Hypothalamus (tissue), 51 donors: ENCODE measurements at regions not wholly inside any gene's neighbourhood (a gene's known extent, or its start where the extent isn't known, plus 50 kb on each side); places are given as distances from the start of the nearest gene placed in this dataset.

Experiments
- DNase-seq, 51 donors: peaks; one replicate each; lab custom pipeline; 2025; lab: John Stamatoyannopoulos, UW

DNA sequence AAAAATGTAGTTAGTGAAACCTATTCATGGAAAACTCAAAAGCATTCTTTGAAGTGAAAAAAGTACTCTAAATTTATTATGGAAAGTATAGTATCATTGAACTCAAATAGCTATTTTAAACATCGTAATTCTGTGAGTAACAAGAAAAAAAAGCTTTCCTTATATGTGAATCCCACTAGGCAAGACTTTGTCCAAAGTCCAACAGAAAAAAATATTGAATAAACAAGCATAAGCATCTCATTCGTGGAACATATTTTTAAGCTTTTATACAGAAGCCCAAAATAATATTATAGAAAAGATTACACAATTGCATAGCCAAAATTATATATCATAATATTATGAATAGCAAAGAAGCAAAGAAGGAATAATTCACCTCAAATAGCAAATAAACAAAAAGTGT is 79.4 kb upstream of the IFNE start:
- DNase-seq = no peak

DNA sequence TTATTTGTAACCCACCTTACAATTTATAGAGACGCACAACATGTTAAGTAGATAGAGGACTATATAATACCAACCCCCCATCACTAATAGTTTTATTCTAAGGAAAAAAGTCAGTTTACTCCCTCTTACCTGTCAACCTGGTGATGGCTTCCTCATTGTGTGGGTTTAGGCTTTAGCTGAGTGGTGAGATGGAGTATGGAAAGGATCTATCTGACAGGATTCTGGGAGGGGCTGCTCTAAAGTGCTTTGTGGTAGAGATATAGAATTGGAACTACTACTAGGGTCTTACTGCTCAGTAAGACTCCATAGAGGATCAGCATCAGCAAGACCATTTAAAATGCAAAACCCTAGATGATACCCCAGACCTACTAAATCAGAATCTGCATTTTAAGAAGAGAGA is 82.1 kb upstream of the IFNE start:
- DNase-seq = no peak

GRCh38 chr9:21565155-21565554 is 83.0 kb upstream of the IFNE start:
- DNase-seq = no peak

- no peak for DNase-seq
These were observed 85.8 kb upstream of the IFNE start for GRCh38 chr9:21567926-21568325.

DNA sequence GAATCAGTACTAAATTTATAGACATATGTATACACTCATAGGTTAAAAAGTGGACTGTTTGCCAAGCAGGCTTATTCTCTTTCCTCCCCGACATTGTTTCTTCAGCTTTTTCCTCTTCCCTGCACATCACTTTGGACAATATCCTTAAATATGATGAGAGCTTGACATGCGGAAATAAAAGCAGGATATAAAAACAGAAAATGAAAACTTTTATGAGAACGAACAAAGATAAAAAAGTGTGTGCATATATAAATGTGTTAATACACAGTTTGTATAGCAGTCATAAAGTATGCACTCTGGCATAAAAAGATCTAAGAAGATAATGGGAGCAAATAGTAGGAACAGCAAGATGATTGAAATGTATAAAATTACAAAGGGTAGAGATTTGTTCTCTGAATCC is 86.4 kb upstream of the IFNE start:
- DNase-seq = no peak

- DNase-seq = no peak
These were observed 87.6 kb upstream of the IFNE start for GRCh38 chr9:21569721-21570120.

DNA sequence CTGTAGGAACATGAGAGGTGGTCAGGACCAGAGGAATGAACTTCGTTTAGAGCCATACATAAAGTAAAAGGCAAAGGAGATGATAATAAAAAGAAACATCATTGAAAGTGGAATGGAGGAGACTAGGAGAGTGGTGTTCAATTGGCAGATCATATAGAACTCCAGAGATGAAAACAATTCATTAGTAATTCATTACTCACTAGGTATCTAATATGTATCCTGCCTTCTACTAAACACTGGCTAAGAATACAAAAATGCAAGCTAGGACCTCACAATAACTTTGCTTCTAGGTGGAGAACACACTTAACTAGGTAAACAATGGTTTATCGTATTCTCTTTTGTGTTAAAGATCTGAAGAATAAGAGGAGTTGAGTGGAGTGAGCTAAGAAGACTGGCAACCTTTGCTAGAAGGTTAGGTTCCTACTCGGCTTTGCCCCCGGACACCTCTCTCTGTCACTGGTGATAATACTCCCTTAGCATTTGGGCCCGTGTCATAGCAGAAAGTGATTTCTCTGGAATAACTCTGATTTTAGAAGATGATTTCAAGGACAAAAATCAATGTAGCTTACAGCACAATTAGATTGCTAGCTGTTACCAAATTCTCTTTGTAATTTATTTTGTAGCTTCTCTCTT is 88.6 kb upstream of the IFNE start:
- no peak for DNase-seq

DNA sequence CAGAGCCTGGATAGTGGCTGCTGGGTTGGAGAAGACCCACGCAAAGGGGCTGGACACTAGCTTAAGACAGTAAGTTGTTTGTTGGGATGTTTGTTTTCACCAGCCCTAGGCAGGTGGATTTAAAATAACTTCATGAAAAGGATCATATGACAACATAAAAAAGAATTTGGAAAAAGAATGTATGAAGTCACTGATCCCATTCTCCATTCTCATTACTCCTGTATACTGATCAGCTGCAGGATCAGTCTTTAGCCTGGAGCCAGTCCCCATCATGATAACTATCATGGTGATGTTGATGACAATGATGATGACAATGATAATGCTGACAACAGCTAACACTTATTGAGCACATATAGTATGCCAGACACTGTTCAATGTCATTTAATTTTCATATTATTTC is 92.1 kb upstream of the IFNE start:
- no peak for DNase-seq

- DNase-seq = peak in 10 of 51 donors; percentile 1 to 11 (median 4)
These were observed 94.4 kb upstream of the IFNE start for GRCh38 chr9:21576331-21577189.

DNA sequence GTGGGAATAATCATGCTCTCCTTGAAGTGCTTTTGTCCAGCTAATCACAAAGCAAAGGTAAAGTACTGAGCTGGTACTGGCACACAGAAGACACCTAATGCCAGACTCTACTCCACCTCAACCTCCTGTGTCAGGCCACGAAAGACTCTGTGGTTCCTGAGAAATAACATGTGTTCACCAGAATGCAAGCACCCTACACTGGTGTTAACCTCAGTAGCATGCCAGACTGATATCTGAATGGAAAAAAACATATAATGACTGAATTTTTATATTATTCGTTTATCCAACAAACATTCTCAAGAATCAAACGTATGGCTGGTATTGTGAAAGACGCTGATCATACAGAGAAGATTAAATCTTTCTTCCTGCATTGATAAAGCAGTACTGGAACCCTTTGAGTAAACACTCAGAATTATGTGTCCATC is 97.1 kb upstream of the IFNE start:
- no peak for DNase-seq

- DNase-seq = no peak
These were observed 97.6 kb upstream of the IFNE start for GRCh38 chr9:21579743-21580142.

DNA sequence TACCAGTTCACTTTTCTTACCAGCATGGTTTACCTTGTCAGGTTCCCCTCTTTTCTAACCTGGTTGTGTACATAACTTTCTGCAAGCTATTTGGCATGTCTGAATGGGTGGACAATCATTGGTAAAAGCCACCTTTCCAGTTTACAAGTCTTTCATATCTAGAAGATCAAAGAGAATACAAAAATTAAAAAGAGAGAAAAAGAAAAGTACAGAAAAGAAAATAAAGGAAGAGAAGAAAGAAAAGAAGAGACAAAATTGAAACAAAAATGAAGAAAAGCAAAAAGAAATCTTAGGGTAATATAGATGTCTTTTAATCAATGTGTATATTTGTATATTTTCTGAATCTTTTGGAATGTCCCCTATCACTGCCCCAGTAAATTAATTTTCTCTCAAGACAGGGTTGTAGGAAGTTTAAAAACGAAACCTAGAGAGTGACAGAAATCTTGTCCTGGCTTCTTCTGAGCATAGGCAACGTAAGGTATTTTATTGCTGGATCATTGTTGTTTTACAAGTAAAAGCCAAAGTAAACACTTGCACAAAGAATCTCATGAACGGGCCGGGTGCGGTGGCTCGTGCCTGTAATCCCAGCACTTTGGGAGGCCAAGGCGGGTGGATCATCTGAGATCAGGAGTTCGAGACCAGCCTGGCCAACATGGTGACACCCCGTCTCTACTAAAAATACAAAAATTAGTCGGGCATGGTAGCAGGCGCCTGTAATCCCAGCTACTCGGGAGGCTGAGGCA is 98.7 kb upstream of the IFNE start:
- no peak for DNase-seq

DNA sequence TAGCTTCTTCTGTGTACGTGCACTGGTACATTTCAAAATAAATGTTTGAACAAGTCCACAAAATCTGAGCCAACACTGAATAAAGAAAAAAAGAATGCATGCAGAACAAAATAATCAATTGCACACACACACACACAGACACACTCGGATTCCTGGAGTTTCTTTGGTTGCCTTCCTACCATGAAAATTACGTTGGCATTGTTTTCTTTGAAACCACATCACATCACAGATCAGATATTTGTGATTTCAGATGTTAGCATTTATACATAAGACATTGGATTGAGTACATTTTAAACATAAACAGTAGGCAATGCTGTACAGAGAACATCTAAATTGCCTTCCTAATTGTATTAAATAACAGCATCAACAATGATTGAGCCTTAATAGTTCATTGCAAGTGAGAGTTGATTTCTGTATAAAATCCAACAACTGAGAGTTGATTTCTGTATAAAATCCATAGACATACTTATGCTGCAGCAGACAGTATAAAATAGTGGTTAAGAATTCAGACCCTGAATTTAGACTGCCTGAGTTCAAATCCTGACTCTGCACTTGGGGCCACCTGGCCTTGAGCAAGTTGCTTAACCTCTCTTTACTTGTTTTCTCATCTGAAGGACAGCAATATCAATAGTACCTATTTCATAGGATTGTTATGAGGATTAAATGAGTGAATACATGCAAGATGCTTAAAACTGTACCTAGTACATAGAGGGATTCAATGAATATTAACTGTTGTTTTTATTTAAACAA is 101.7 kb upstream of the IFNE start:
- DNase-seq = no peak

DNA sequence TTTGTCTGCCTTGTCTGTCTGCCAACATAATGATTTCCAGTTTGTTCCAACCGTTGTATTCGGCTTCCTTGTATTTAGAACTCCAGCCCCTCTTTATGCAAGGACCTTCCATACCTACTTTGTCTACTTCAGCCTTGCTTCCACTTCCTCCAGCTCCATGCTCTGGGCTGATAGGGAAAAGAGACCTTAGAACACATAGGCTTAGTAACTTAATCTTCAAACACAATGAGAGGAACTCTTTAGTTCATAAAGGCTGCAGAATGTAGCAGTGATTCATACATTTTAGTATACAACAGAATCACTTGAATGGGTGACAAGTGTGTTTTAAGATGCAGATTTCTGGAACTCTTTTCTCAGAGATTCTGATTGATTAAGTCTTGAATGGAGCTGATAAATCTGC is 102.8 kb upstream of the IFNE start:
- no peak for DNase-seq

- no peak for DNase-seq
These were observed 103.9 kb upstream of the IFNE start for GRCh38 chr9:21585756-21586752.

DNA sequence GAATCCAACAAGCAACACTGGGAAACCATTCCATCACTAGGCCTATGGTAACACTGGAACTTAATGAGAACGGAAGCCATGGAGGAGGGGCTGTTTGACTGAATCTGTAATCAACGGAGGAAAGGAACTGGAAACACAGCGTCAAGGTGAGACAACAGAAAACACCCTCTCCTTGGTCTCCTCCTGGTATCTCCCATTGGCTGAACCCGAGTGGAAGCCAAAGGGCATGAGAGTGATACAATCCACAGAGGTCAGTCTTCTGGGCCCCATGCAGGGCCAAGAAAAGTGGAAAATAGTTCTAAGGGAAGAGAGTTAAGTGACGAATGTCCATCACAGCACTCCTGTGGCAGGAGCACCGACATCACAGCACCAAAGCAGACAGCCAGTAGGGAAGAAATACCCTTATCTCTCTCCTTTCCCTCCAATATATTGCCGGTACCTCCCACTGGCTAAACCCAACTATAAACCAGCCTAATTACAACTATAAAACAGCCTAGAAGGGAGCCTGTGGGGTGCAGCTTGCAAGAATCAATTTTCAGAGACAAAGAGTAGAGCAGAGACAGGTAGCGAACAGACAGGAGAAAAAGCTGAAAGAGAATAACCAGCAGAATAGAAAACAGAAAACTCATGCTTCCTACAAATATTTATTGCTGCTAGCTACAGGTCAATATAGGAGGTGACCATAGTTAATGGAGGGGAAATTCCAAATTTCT is 107.4 kb upstream of the IFNE start:
- no peak for DNase-seq

DNA sequence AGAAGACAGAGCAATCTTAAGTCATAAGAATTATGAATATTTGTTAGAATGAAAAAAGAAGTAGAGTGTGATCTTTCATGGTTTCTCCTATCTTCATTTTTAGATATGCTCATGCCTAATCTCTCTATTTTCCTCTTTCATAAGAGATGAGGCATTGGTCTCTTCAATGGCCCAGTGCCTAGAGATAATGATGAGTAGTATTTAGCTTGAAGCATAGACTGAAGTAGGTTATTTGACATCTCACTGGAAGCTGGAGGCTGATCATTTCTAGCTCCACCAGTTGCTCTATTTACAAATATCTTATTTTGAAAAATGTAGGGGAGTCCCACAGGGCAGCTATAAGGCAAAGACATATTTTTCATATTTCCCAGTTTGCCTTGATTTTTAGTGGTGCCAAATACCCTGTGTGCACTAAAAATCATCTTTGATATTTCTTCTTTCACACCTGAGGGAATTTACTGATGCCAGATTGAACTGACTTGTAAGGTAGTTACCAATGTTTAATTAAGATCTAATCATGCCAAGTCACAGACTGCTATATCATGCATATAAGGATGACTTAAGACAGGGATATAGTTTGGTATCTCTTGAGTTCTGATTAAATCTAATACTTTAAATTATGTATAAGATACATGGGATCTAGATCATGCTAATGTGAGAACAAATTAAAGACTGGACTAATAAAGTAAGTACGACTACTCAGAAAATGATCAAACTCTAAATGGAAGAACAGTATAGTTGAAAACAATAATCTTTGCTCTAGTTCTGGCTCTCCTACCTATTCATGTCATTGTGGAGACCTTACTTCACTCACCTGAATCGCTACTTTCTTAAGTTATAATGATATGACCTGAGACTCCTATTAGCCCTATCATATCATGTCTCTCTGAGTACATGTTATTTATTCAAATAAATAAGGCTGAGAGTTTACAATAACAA is 108.2 kb upstream of the IFNE start:
- DNase-seq = no peak
